Activated CD4-positive, CD25-positive, alpha-beta regulatory T cell treated with anti-CD3 and anti-CD28 coated beads, Interleukin-2, amount 50 U/mL, for 72 hours (primary cell): ENCODE measurements at regions not wholly inside any gene's neighbourhood (a gene's known extent, or its start where the extent isn't known, plus 50 kb on each side); places are given as distances from the start of the nearest gene placed in this dataset.

Experiments used
- DNase-seq: peaks from one replicate; pipeline ENCODE4 v3.0.0; 2021

DNA sequence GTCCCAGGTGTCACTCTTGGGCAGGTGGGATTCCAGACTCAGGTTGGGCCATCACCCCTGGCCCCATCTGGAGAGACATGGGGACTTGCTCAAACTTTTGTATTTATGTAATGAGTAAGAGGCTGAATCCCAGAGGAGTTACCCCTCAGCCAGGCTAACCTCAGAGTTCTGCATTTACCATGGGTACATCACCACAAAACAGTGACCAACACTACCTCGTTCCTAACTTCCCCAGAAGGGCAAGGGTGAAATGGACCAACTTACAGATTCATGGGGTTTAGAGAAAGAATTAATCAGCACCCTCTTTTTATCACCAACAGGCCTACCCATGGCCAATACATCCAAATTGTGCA is 259.9 kb upstream of the MARCKS start:
- DNase-seq = no peak

- DNase-seq = no peak
Measured at GRCh38 chr6:113598786-113599185, 258.4 kb upstream of the MARCKS start.

GRCh38 chr6:113599444-113599843 is 257.7 kb upstream of the MARCKS start:
- no peak for DNase-seq

DNA sequence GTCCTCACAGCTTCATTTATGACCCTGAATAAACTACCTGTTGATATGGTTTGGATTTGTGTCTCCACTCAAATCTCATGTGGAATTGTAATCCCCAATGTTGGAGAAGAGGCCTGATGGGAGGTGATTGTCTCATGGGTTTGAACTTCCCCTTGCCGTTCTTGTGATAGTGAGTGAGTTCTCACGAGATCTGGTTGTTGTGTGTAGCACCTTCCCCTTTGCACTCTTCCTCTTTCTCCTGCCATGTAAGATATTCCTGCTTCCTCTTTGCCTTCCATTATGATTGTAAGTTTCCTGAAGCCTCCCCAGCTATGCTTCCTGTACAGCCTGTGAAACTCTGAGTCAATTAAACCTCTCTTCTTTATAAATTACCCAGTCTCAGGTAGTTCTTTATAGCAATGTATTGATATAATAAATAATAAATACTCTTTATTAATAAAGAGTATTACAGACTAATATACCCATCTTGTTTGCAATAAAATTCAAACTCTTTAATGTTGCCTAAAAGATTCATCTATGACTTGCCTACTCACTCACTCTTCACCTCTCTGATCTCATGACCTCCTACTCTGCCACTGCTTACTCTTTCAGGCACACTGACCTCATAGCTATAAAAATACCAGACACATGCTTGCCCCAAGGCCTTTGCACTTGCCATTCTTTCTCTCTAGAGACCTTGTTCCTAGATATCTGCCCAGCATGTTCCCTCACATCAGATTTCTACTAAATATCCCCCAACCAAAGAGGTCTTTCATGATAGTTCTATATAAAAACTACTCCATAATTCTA is 256.4 kb upstream of the MARCKS start:
- no peak for DNase-seq

- DNase-seq = no peak
Measured at GRCh38 chr6:113607821-113608545, 249.2 kb upstream of the MARCKS start.

- no peak for DNase-seq
Measured at GRCh38 chr6:113610377-113610988, 246.7 kb upstream of the MARCKS start.

DNA sequence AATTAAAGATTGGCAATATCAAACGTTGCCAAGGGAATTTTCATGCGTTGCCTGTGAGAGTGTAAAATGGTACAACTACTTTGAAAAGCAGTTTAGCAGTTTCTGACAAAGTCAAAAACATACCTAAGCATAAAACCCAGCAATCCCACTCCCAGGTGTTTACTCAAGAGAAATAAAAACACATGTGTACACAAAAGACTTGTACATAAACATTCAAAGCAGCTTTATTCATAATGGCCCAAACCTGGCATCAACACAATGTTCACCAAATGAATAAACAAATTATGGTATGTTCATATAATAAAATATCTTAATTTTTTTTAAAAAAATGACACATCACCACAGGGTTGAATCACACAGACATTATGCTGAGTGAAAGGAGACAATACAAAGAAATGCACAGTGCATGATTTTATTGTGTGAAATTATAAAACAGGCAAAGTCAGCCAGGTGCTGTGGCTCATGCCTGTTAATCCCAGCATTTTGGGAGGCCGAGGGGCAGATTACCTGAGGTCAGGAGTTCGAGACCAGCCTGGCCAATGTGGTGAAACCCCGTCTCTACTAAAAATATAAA is 240.4 kb upstream of the MARCKS start:
- DNase-seq = no peak

DNA sequence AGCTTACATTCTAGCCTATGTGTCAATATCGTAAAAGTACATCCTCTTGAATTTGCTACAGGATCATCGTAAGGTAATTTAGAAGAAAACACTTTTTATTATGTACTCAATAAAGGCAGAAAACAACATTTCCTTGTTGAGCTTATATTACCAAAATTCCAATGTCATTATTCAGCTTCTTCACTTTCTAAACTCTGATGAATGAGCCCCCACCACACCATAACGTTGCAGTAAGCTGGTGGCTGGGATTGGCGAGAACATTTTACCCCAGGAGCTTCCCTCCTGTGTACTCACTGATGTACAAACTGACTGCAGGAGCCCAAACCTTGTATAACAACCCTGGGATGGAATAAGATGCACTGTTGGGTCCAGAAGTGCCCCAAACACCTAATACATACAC is 238.1 kb upstream of the MARCKS start:
- DNase-seq = no peak

GRCh38 chr6:113620386-113620785 is 236.8 kb upstream of the MARCKS start:
- DNase-seq = no peak

DNA sequence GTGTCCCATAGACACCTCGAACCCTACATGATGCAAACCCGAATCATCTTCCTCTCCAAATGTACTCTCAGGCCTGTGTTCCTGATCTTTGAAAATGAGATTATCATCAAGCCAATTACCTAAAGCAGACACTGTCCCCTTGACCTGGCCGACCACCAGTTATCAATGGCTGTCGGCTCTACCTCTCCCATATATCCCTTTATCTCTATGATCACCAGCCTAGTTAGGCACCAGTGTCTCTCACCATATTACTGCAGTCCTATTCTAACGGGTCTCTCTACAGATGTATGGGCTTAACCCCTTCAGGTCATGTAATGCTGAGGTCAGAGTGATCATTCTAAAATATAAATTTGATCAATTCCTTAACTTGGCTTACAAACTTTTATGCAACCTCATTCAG is 234.9 kb upstream of the MARCKS start:
- no peak for DNase-seq

- no peak for DNase-seq
Measured at GRCh38 chr6:113623129-113623528, 234.0 kb upstream of the MARCKS start.

GRCh38 chr6:113625850-113626249 is 231.3 kb upstream of the MARCKS start:
- no peak for DNase-seq

- no peak for DNase-seq
Measured at GRCh38 chr6:113626475-113626874, 230.7 kb upstream of the MARCKS start.

DNA sequence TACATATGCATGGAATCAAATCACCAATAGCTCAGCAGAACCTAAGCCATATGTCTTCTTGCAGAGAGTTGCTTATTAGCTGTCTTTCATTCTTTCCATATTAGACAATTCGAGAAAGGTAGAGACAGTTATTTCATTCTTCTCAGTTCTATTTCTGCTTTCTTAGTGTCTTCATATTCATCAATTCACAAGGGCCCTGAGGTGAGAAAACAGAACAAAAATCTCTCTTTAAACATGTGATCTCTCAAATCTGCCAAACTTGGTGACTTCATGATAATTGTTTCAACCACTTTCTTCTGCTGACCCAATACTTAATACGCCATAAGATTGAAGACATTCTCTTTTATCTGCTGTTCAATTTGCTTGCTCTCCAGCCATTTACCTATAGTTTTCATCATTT is 229.7 kb upstream of the MARCKS start:
- DNase-seq = no peak

- no peak for DNase-seq
Measured at GRCh38 chr6:113629256-113629655, 227.9 kb upstream of the MARCKS start.

DNA sequence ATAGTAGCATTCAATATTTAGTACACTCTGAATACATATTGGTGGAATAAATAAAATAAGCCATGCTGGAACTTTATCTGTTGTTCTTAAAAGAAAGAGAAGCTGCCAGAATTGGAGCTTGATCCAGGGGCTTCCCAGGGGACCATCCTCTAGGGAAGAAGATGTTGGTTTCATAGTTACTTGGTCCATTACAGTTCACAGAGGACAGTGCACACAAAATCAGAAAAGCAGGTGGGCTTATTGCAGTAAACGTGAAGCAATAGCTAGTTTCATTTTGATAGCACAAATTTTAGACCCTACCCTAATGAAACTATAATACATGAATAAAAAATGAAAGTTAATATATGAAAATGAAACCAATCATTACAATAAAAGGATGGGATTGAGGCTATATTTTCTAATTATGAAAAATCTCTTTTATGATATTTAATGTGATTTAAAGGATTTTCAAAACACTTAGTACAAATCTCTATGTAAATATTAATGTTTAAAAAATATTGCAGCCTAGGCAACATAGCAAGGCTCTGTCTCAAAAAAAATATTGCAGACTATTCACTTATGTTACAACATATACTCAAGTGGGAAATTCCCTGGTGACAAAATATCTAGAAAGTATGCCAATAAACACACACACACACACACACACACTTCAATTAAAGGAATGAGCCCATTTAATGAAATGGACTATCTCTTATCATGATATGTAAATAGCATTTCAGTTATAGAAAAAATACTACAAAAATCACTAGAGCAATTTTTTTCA is 227.0 kb upstream of the MARCKS start:
- DNase-seq = no peak

- peak; percentile 36 for DNase-seq
Measured at GRCh38 chr6:113630738-113631535, 226.2 kb upstream of the MARCKS start.

GRCh38 chr6:113631666-113632065 is 225.5 kb upstream of the MARCKS start:
- no peak for DNase-seq

DNA sequence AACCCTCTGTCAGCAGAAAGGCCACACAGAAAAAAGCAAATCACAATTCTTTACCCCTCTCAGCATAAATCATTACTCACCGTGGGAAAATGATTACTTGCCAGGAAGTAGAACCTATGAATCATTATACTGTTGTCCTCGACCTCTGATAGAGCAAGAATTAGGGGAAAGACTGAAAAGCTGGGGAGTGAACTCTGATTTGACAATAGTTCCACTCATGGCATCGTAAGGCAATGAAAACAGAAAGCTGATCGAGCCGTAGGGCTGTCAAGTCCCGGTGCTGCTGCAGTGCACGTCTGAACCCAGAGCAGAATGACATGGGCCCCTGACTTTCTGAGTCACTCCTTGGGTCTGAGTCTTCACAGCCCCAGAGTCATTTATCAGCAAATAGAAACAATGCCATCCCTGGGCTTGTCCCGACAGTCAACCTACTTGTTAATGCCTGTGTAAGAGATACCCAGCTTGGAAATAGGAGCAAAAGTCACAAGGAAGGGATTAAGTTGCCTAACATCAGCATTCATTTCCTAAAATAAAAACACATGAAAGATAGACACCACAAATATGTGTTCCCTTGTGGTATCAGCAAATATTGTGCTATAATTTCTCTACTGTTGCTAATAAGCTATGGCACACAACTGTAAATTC is 224.8 kb upstream of the MARCKS start:
- peak; percentile 46 for DNase-seq

DNA sequence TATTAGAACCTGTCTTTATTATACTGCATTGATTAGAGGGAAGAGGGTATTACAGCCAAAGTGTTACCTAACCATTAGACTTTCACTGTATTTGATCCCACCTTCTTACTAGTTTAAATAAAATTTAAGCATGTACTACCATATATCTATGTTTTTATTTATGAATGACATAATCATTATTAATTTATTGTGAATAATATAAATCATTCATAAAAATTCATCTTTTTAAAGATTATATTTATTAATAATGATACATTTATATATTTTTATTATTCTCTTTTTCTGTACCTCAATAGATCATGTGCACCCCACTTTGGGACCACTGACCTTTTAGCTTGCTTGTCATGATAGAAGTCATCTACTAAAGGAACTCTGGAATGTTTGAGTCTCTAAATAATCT is 223.5 kb upstream of the MARCKS start:
- no peak for DNase-seq

GRCh38 chr6:113634352-113635163 is 222.6 kb upstream of the MARCKS start:
- no peak for DNase-seq
